Keratinocyte (primary cell): ENCODE measurements at regions not wholly inside any gene's neighbourhood (a gene's known extent, or its start where the extent isn't known, plus 50 kb on each side); places are given as distances from the start of the nearest gene placed in this dataset.
"Not testable (repeated sequence)": the region's sequence is repeated elsewhere in the genome, so short reads cannot be mapped to it uniquely, and the experiment has no call there.

ENCODE experiments used
- DNase-seq: peaks from one replicate; pipeline ENCODE4 v3.0.0-alpha.2; 2011; ENCODE audit warnings: low read depth, missing footprints, low spot score
- FAIRE-seq: peaks from 2 replicates; lab custom pipeline; 2011; peaks lifted over from hg19 to GRCh38; lab: Jason Lieb, UNC
- H2AFZ ChIP-seq: 2 replicates; pipeline ENCODE4 v1.6.0; 2012; ENCODE audit warnings: low read length, control low read depth, inconsistent platforms; ENCODE audit not compliant: control insufficient read depth
- H3K27ac ChIP-seq: 2 replicates; pipeline ENCODE4 v1.5.1; 2011; ENCODE audit warnings: low read length; ENCODE audit not compliant: control insufficient read depth, insufficient read depth
- H3K27me3 ChIP-seq: 3 replicates; pipeline ENCODE4 v1.6.0; 2011; ENCODE audit warnings: low read length; ENCODE audit not compliant: control insufficient read depth, insufficient read depth; ENCODE audit errors: extremely low read depth
- H3K36me3 ChIP-seq, 2 experiments: 2 replicates in 1 of 2; 3 replicates in 1 of 2; pipeline ENCODE4 v1.5.1; 2011; ENCODE audit warnings: low read length in 2 of 2, mild to moderate bottlenecking in 1 of 2; ENCODE audit not compliant: control insufficient read depth in 2 of 2, insufficient read depth in 2 of 2; ENCODE audit errors: extremely low read depth in 1 of 2
- H3K4me1 ChIP-seq: 3 replicates; pipeline ENCODE4 v1.5.1; 2011; ENCODE audit warnings: low read length; ENCODE audit not compliant: control insufficient read depth, insufficient read depth; ENCODE audit errors: extremely low read depth
- H3K4me2 ChIP-seq: 3 replicates; pipeline ENCODE4 v1.6.0; 2011; ENCODE audit warnings: low read depth, low read length; ENCODE audit not compliant: control insufficient read depth, insufficient read depth; ENCODE audit errors: extremely low read depth
- H3K4me3 ChIP-seq, 3 experiments: fragments of 200-600 bp in 1 of 3; sonication (generic) in 1 of 3; 2 replicates in 2 of 3; 3 replicates in 1 of 3; pipeline ENCODE4 v1.5.1; 2011 to 2016; ENCODE audit warnings: low read length in 3 of 3, mild to moderate bottlenecking in 3 of 3, control low read depth in 2 of 3, inconsistent platforms in 1 of 3, low read depth in 1 of 3, mixed read lengths in 1 of 3, mixed run types in 1 of 3, moderate library complexity in 1 of 3; ENCODE audit not compliant: control insufficient read depth in 2 of 3, insufficient read depth in 2 of 3; ENCODE audit errors: extremely low read depth in 1 of 3
- H3K79me2 ChIP-seq: 2 replicates; pipeline ENCODE4 v1.6.0; 2012; ENCODE audit warnings: low read length; ENCODE audit not compliant: control insufficient read depth, insufficient read depth
- H3K9ac ChIP-seq: 3 replicates; pipeline ENCODE4 v1.6.0; 2011; ENCODE audit warnings: low read length; ENCODE audit not compliant: control insufficient read depth, insufficient read depth; ENCODE audit errors: extremely low read depth
- H3K9me1 ChIP-seq: 3 replicates; pipeline ENCODE4 v1.6.0; 2011; ENCODE audit warnings: low read length; ENCODE audit not compliant: control insufficient read depth, insufficient read depth; ENCODE audit errors: extremely low read depth
- H3K9me3 ChIP-seq: 2 replicates; pipeline ENCODE4 v1.5.1; 2012; ENCODE audit warnings: low read depth, low read length; ENCODE audit not compliant: control insufficient read depth
- H4K20me1 ChIP-seq: 3 replicates; pipeline ENCODE4 v1.6.0; 2011; ENCODE audit warnings: low read length; ENCODE audit not compliant: control insufficient read depth, insufficient read depth; ENCODE audit errors: extremely low read depth
- CTCF ChIP-seq, 3 experiments: IDR thresholded peaks in 1 of 3; conservative IDR thresholded peaks in 1 of 3; optimal IDR thresholded peaks in 1 of 3; 2 replicates in 2 of 3; 3 replicates in 1 of 3; pipeline versions ENCODE3 to v1.5.1; 2011; ENCODE audit warnings: low read length in 3 of 3, mild to moderate bottlenecking in 3 of 3, moderate library complexity in 2 of 3, control low read depth in 1 of 3, inconsistent platforms in 1 of 3; ENCODE audit not compliant: insufficient read depth in 2 of 3; ENCODE audit errors: extremely low read depth in 1 of 3
- EZH2 ChIP-seq: IDR thresholded peaks from one replicate; pipeline ENCODE4 v1.6.1; 2012; ENCODE audit warnings: inconsistent platforms, mild to moderate bottlenecking, low read length, moderate library complexity
- dilution Hi-C: fragments of 300-500 bp; cut with MboI; formaldehyde crosslinking; loops from one replicate; pipeline ENCODE4 v1.7.0; 2020; ENCODE audit warnings: low sequenced_read_pairs; ENCODE audit not compliant: extremely low pct_ligation_motif_present

DNA sequence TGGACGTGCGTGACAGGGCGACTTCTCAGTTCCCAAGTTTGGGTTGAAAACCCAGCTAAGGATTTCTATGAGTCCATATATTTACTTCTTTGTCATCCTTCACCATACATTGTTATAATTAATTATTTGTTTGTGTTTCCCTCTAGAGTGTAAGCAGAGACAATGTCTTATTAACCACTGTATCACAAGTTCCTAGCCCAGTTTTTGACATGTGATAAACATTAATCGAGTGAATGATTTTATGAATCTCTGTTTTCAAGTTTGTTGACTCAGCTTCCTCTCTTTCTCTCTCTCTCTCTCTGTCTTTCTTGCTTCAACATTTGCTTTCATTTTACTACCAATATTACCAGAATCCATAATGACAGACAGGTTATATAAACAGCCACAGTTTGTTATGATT lies 1259.6 kb upstream of the TENM4 start:
- H3K9me3 ChIP-seq: no peaks in the 10 kb centered on the region
- DNase-seq (no peak), FAIRE-seq (no peak)
- no peaks in the 10 kb centered on the region for H3K79me2 ChIP-seq
- H3K27ac ChIP-seq: peak overlapping the region; percentile 88
- H3K27me3 ChIP-seq: no peaks in the 10 kb centered on the region
- H3K4me1 ChIP-seq: peaks cover 36% of the 10 kb centered on the region
- H3K36me3 ChIP-seq: no peaks in the 10 kb centered on the region
- dilution Hi-C loops: no loop called here
- H2AFZ ChIP-seq: peak overlapping the region; percentile 24
- peak overlapping the region; percentile 15 for H3K9ac ChIP-seq
- no peaks in the 10 kb centered on the region for H4K20me1 ChIP-seq
- H3K4me2 ChIP-seq: peak overlapping the region; percentile 27
- no peak overlapping the region for H3K4me3 ChIP-seq
- no peak for TF ChIP-seq CTCF (optimal IDR thresholded peaks at IDR 0.05 in 1 of 3, IDR thresholded peaks at IDR 0.05 in 1 of 3, conservative IDR thresholded peaks at IDR 0.05 in 1 of 3; ENCODE audit: extremely low read depth in 1 of 3, insufficient read depth in 2 of 3, low read length in 3 of 3)
- TF ChIP-seq EZH2: no peak
- no peaks in the 10 kb centered on the region for H3K9me1 ChIP-seq

- DNase-seq (peak; percentile 66), FAIRE-seq (peak; percentile 74)
- H3K9ac ChIP-seq: peak overlapping the region; percentile 41
- H3K79me2 ChIP-seq, H3K36me3 ChIP-seq, H3K9me1 ChIP-seq, H3K4me3 ChIP-seq, H3K9me3 ChIP-seq, H4K20me1 ChIP-seq, H3K27me3 ChIP-seq, dilution Hi-C loops: not testable (repeated sequence)
- H3K4me2 ChIP-seq: peak overlapping the region; percentile 49
- peak overlapping the region; percentile 88 for H3K27ac ChIP-seq
- H3K4me1 ChIP-seq: peaks cover 39% of the 10 kb centered on the region
- H2AFZ ChIP-seq: peak overlapping the region; percentile 81
These were observed 1258.8 kb upstream of the TENM4 start for GRCh38 chr11:80699406-80700177.

- Histone ChIP-seq H3K4me3 (no peak overlapping the region), H3K9me3 (no peaks in the 10 kb centered on the region), H4K20me1 (no peaks in the 10 kb centered on the region), H3K4me2 (peak overlapping the region; percentile 49), H3K9me1 (no peaks in the 10 kb centered on the region), H3K27ac (peak overlapping the region; percentile 88), H3K36me3 (no peaks in the 10 kb centered on the region), H3K79me2 (no peaks in the 10 kb centered on the region), H3K27me3 (no peaks in the 10 kb centered on the region), H3K9ac (peak overlapping the region; percentile 41), H2AFZ (peak overlapping the region; percentile 81), H3K4me1 (peaks cover 41% of the 10 kb centered on the region)
- dilution Hi-C loops: no loop called here
- FAIRE-seq (peak; percentile 34), DNase-seq (no peak)
- no peak for TF ChIP-seq EZH2
- TF ChIP-seq CTCF (optimal IDR thresholded peaks at IDR 0.05 in 1 of 3, IDR thresholded peaks at IDR 0.05 in 1 of 3, conservative IDR thresholded peaks at IDR 0.05 in 1 of 3; ENCODE audit: extremely low read depth in 1 of 3, insufficient read depth in 2 of 3, low read length in 3 of 3): no peak
These were observed 1257.8 kb upstream of the TENM4 start for GRCh38 chr11:80698637-80699036.
